BLaER1 (cell line): ENCODE measurements at regions not wholly inside any gene's neighbourhood (a gene's known extent, or its start where the extent isn't known, plus 50 kb on each side); places are given as distances from the start of the nearest gene placed in this dataset.

Experiments used
- H3K27ac ChIP-seq: shearing (Covaris generic); formaldehyde crosslinking; 2 replicates; pipeline ENCODE4 v1.8.1; 2022
- H3K27me3 ChIP-seq: shearing (Covaris generic); formaldehyde crosslinking; 2 replicates; pipeline ENCODE4 v1.8.1; 2022
- H3K36me3 ChIP-seq: shearing (Covaris generic); formaldehyde crosslinking; 2 replicates; pipeline ENCODE4 v1.8.1; 2022
- H3K4me1 ChIP-seq: shearing (Covaris generic); formaldehyde crosslinking; 2 replicates; pipeline ENCODE4 v1.8.1; 2022
- H3K4me2 ChIP-seq: shearing (Covaris generic); formaldehyde crosslinking; 2 replicates; pipeline ENCODE4 v1.8.1; 2022
- H3K4me3 ChIP-seq: shearing (Covaris generic); formaldehyde crosslinking; 2 replicates; pipeline ENCODE4 v1.8.1; 2022
- H3K9ac ChIP-seq: shearing (Covaris generic); formaldehyde crosslinking; 2 replicates; pipeline ENCODE4 v1.8.1; 2022
- H3K9me3 ChIP-seq: shearing (Covaris generic); formaldehyde crosslinking; 2 replicates; pipeline ENCODE4 v1.8.1; 2022
- H4K20me1 ChIP-seq: shearing (Covaris generic); formaldehyde crosslinking; 2 replicates; pipeline ENCODE4 v1.8.1; 2022
- Cebpa-rat ChIP-seq: shearing (Covaris generic); IDR thresholded peaks from 2 replicates; pipeline ENCODE4 v1.8.1; 2022

- Histone ChIP-seq H3K36me3 (no peaks in the 10 kb centered on the region), H3K4me1 (no peaks in the 10 kb centered on the region), H3K27me3 (no peaks in the 10 kb centered on the region), H3K4me2 (no peak overlapping the region), H3K9me3 (no peaks in the 10 kb centered on the region), H3K9ac (no peak overlapping the region), H3K4me3 (no peak overlapping the region), H3K27ac (no peak overlapping the region), H4K20me1 (no peaks in the 10 kb centered on the region)
- no peak for TF ChIP-seq Cebpa-rat
Observed at GRCh38 chr5:178788381-178789085, 58.1 kb upstream of the ZNF354A start.

- no peak for TF ChIP-seq Cebpa-rat
- Histone ChIP-seq H3K27ac (no peak overlapping the region), H3K4me2 (no peak overlapping the region), H3K9me3 (no peaks in the 10 kb centered on the region), H3K4me3 (no peak overlapping the region), H4K20me1 (no peaks in the 10 kb centered on the region), H3K36me3 (no peaks in the 10 kb centered on the region), H3K27me3 (no peaks in the 10 kb centered on the region), H3K4me1 (no peaks in the 10 kb centered on the region), H3K9ac (no peak overlapping the region)
Observed at GRCh38 chr5:178787889-178788288, 57.4 kb upstream of the ZNF354A start.

GRCh38 chr5:178786859-178787499 is 56.5 kb upstream of the ZNF354A start:
- no peaks in the 10 kb centered on the region for H3K9me3 ChIP-seq

GRCh38 chr5:178786417-178786816 is 56.0 kb upstream of the ZNF354A start:
- Histone ChIP-seq H3K27ac (no peak overlapping the region), H3K9ac (no peak overlapping the region), H3K4me2 (no peak overlapping the region), H3K36me3 (no peaks in the 10 kb centered on the region), H3K27me3 (no peaks in the 10 kb centered on the region), H3K4me3 (no peak overlapping the region), H3K9me3 (no peaks in the 10 kb centered on the region), H4K20me1 (no peaks in the 10 kb centered on the region), H3K4me1 (no peaks in the 10 kb centered on the region)
- TF ChIP-seq Cebpa-rat, result no peak

More at GRCh38 chr5:178786859-178787499, 56.5 kb upstream of the ZNF354A start:
- Histone ChIP-seq H3K36me3 (no peaks in the 10 kb centered on the region), H3K9ac (no peak overlapping the region), H3K4me2 (no peak overlapping the region), H3K27ac (no peak overlapping the region), H3K4me1 (no peaks in the 10 kb centered on the region), H3K27me3 (no peaks in the 10 kb centered on the region), H4K20me1 (no peaks in the 10 kb centered on the region), H3K4me3 (no peak overlapping the region)
- no peak for TF ChIP-seq Cebpa-rat

- H3K27ac ChIP-seq, result no peak overlapping the region
- TF ChIP-seq Cebpa-rat, result no peak
- no peaks in the 10 kb centered on the region for H3K4me1 ChIP-seq
- H3K9ac ChIP-seq, result no peak overlapping the region
- no peaks in the 10 kb centered on the region for H3K27me3 ChIP-seq
- no peak overlapping the region for H3K4me2 ChIP-seq
- H3K36me3 ChIP-seq, result no peaks in the 10 kb centered on the region
- no peaks in the 10 kb centered on the region for H3K9me3 ChIP-seq
- no peak overlapping the region for H3K4me3 ChIP-seq
- no peaks in the 10 kb centered on the region for H4K20me1 ChIP-seq
Observed at GRCh38 chr5:178785999-178786398, 55.5 kb upstream of the ZNF354A start.

GRCh38 chr5:178784391-178784790 is 53.9 kb upstream of the ZNF354A start:
- H3K4me2 ChIP-seq, result no peak overlapping the region
- no peak for TF ChIP-seq Cebpa-rat

GRCh38 chr5:178781936-178782335 is 51.5 kb upstream of the ZNF354A start:
- Histone ChIP-seq H3K36me3 (no peaks in the 10 kb centered on the region), H3K4me3 (no peak overlapping the region)

More at GRCh38 chr5:178784391-178784790, 53.9 kb upstream of the ZNF354A start:
- Histone ChIP-seq H3K36me3 (no peaks in the 10 kb centered on the region), H3K27ac (no peak overlapping the region), H3K27me3 (no peaks in the 10 kb centered on the region), H3K4me1 (no peaks in the 10 kb centered on the region), H4K20me1 (no peaks in the 10 kb centered on the region), H3K9ac (no peak overlapping the region), H3K4me3 (no peak overlapping the region), H3K9me3 (no peaks in the 10 kb centered on the region)

GRCh38 chr5:178780581-178781498 is 50.4 kb upstream of the ZNF354A start:
- Histone ChIP-seq H3K27me3 (no peaks in the 10 kb centered on the region), H3K4me3 (no peak overlapping the region), H4K20me1 (no peaks in the 10 kb centered on the region), H3K27ac (no peak overlapping the region), H3K9ac (no peak overlapping the region), H3K36me3 (no peaks in the 10 kb centered on the region), H3K4me1 (peaks cover 28% of the 10 kb centered on the region), H3K9me3 (no peaks in the 10 kb centered on the region), H3K4me2 (no peak overlapping the region)
- peak; percentile 87 for TF ChIP-seq Cebpa-rat

More at GRCh38 chr5:178781936-178782335, 51.5 kb upstream of the ZNF354A start:
- H3K9ac ChIP-seq, result no peak overlapping the region
- no peak for TF ChIP-seq Cebpa-rat
- H3K4me1 ChIP-seq, result peaks cover 17% of the 10 kb centered on the region
- H3K27me3 ChIP-seq, result no peaks in the 10 kb centered on the region
- H4K20me1 ChIP-seq, result no peaks in the 10 kb centered on the region
- no peak overlapping the region for H3K4me2 ChIP-seq
- no peak overlapping the region for H3K27ac ChIP-seq
- no peaks in the 10 kb centered on the region for H3K9me3 ChIP-seq
